Activated T-helper 1 cell treated with anti-CD3 and anti-CD28 coated beads, Interleukin-12 subunit alpha, Interleukin-12 subunit beta, Interleukin-2, Interleukin-4 antibody, amounts not matched to agents 30 ng/mL and 10 ng/mL and 1 ng/mL, durations not matched to agents 14 hours and 24 hours and 36 hours (primary cell): ENCODE measurements at regions not wholly inside any gene's neighbourhood (a gene's known extent, or its start where the extent isn't known, plus 50 kb on each side); places are given as distances from the start of the nearest gene placed in this dataset.

Experiments used
- DNase-seq: peaks from one replicate; pipeline ENCODE4 v3.0.0; 2021; ENCODE audit warnings: low spot score
- H3K27ac Mint-ChIP-seq: one replicate; pipeline ENCODE4 v1.8.0; 2021; ENCODE audit warnings: mild to moderate bottlenecking, mixed read lengths
- H3K27me3 Mint-ChIP-seq: one replicate; pipeline ENCODE4 v1.8.0; 2022; ENCODE audit warnings: mild to moderate bottlenecking, moderate library complexity, mixed read lengths; ENCODE audit not compliant: insufficient read depth
- H3K36me3 Mint-ChIP-seq: one replicate; pipeline ENCODE4 v1.8.0; 2021; ENCODE audit warnings: low read depth, mixed read lengths
- H3K4me1 Mint-ChIP-seq: one replicate; pipeline ENCODE4 v1.8.0; 2021; ENCODE audit warnings: low read depth, mixed read lengths
- H3K4me3 Mint-ChIP-seq: one replicate; pipeline ENCODE4 v1.8.0; 2021; ENCODE audit warnings: mild to moderate bottlenecking, moderate library complexity, mixed read lengths
- H3K9me3 Mint-ChIP-seq: one replicate; pipeline ENCODE4 v1.8.0; 2021; ENCODE audit warnings: mixed read lengths
- intact Hi-C: fragments of 100-400 bp; cut with micrococcal nuclease; formaldehyde crosslinking; loops from one replicate; pipeline ENCODE4 v1.15.1; 2024

- Mint-ChIP-seq H3K27me3 (no peaks in the 10 kb centered on the region), H3K36me3 (no peaks in the 10 kb centered on the region), H3K27ac (no peak overlapping the region), H3K9me3 (no peaks in the 10 kb centered on the region), H3K4me1 (no peaks in the 10 kb centered on the region), H3K4me3 (no peak overlapping the region)
- intact Hi-C loops: no loop called here
- no peak for DNase-seq
These were observed 148.1 kb downstream of the PPARGC1A start for GRCh38 chr4:23741681-23742191.

GRCh38 chr4:23737571-23737970, 152.3 kb downstream of the PPARGC1A start:
- intact Hi-C loops: no loop called here

GRCh38 chr4:23736466-23736865, 153.4 kb downstream of the PPARGC1A start:
- intact Hi-C loops: no loop called here
- Mint-ChIP-seq H3K4me1 (no peaks in the 10 kb centered on the region), H3K27ac (no peak overlapping the region), H3K36me3 (no peaks in the 10 kb centered on the region), H3K9me3 (no peaks in the 10 kb centered on the region), H3K4me3 (no peak overlapping the region), H3K27me3 (no peaks in the 10 kb centered on the region)
- DNase-seq: no peak

More at GRCh38 chr4:23737571-23737970, 152.3 kb downstream of the PPARGC1A start:
- Mint-ChIP-seq H3K36me3 (no peaks in the 10 kb centered on the region), H3K27me3 (no peaks in the 10 kb centered on the region), H3K4me3 (no peak overlapping the region), H3K9me3 (no peaks in the 10 kb centered on the region), H3K27ac (no peak overlapping the region), H3K4me1 (no peaks in the 10 kb centered on the region)
- DNase-seq: no peak

GRCh38 chr4:23734000-23734399, 155.8 kb downstream of the PPARGC1A start:
- intact Hi-C loops: no loop called here
- Mint-ChIP-seq H3K4me1 (no peaks in the 10 kb centered on the region), H3K36me3 (no peaks in the 10 kb centered on the region), H3K27ac (no peak overlapping the region), H3K9me3 (no peaks in the 10 kb centered on the region), H3K4me3 (no peak overlapping the region), H3K27me3 (no peaks in the 10 kb centered on the region)
- no peak for DNase-seq

GRCh38 chr4:23733476-23733875, 156.4 kb downstream of the PPARGC1A start:
- DNase-seq: no peak
- H3K27ac Mint-ChIP-seq: no peak overlapping the region
- H3K9me3 Mint-ChIP-seq: no peaks in the 10 kb centered on the region
- intact Hi-C loops: no loop called here
- H3K27me3 Mint-ChIP-seq: no peaks in the 10 kb centered on the region
- H3K36me3 Mint-ChIP-seq: no peaks in the 10 kb centered on the region
- H3K4me3 Mint-ChIP-seq: no peak overlapping the region
- H3K4me1 Mint-ChIP-seq: no peaks in the 10 kb centered on the region

- no peaks in the 10 kb centered on the region for H3K4me1 Mint-ChIP-seq
- DNase-seq: no peak
- no peaks in the 10 kb centered on the region for H3K27me3 Mint-ChIP-seq
- H3K36me3 Mint-ChIP-seq: no peaks in the 10 kb centered on the region
- no peak overlapping the region for H3K27ac Mint-ChIP-seq
- peaks cover 8% of the 10 kb centered on the region for H3K9me3 Mint-ChIP-seq
- H3K4me3 Mint-ChIP-seq: no peak overlapping the region
- intact Hi-C loops: no loop called here
These were observed 158.8 kb downstream of the PPARGC1A start for GRCh38 chr4:23730998-23731397.

- H3K4me1 Mint-ChIP-seq: no peaks in the 10 kb centered on the region
- intact Hi-C loops: no loop called here
- H3K4me3 Mint-ChIP-seq: no peak overlapping the region
- no peaks in the 10 kb centered on the region for H3K36me3 Mint-ChIP-seq
- H3K9me3 Mint-ChIP-seq: peaks cover 8% of the 10 kb centered on the region
- H3K27me3 Mint-ChIP-seq: no peaks in the 10 kb centered on the region
- H3K27ac Mint-ChIP-seq: no peak overlapping the region
- no peak for DNase-seq
These were observed 160.9 kb downstream of the PPARGC1A start for GRCh38 chr4:23728971-23729370.

GRCh38 chr4:23728393-23728792, 161.5 kb downstream of the PPARGC1A start:
- intact Hi-C loops: no loop called here
- Mint-ChIP-seq H3K9me3 (peaks cover 8% of the 10 kb centered on the region), H3K27me3 (no peaks in the 10 kb centered on the region), H3K27ac (no peak overlapping the region), H3K4me3 (no peak overlapping the region), H3K4me1 (no peaks in the 10 kb centered on the region), H3K36me3 (no peaks in the 10 kb centered on the region)
- DNase-seq: no peak

- intact Hi-C loops: no loop called here
- H3K27ac Mint-ChIP-seq: no peak overlapping the region
- no peak overlapping the region for H3K4me3 Mint-ChIP-seq
- no peaks in the 10 kb centered on the region for H3K9me3 Mint-ChIP-seq
- H3K27me3 Mint-ChIP-seq: no peaks in the 10 kb centered on the region
- H3K4me1 Mint-ChIP-seq: no peaks in the 10 kb centered on the region
- H3K36me3 Mint-ChIP-seq: no peaks in the 10 kb centered on the region
- no peak for DNase-seq
These were observed 169.3 kb downstream of the PPARGC1A start for GRCh38 chr4:23720556-23720955.

GRCh38 chr4:23718435-23718834, 171.4 kb downstream of the PPARGC1A start:
- Mint-ChIP-seq H3K36me3 (no peaks in the 10 kb centered on the region), H3K9me3 (no peaks in the 10 kb centered on the region), H3K4me3 (no peak overlapping the region), H3K27ac (no peak overlapping the region), H3K4me1 (no peaks in the 10 kb centered on the region), H3K27me3 (no peaks in the 10 kb centered on the region)
- intact Hi-C loops: no loop called here
- no peak for DNase-seq

GRCh38 chr4:23717528-23718248, 172.2 kb downstream of the PPARGC1A start:
- Mint-ChIP-seq H3K4me3 (no peak overlapping the region), H3K27ac (no peak overlapping the region), H3K9me3 (no peaks in the 10 kb centered on the region), H3K36me3 (no peaks in the 10 kb centered on the region), H3K4me1 (no peaks in the 10 kb centered on the region), H3K27me3 (no peaks in the 10 kb centered on the region)
- intact Hi-C loops: loop anchor here (1.0 kb wide), 1 partner anchor 383 kb away; no protein-coding TSS in a partner anchor
- DNase-seq: no peak

GRCh38 chr4:23710298-23710697, 179.5 kb downstream of the PPARGC1A start:
- Mint-ChIP-seq H3K27ac (no peak overlapping the region), H3K4me1 (no peaks in the 10 kb centered on the region), H3K4me3 (no peak overlapping the region), H3K36me3 (no peaks in the 10 kb centered on the region), H3K9me3 (no peaks in the 10 kb centered on the region), H3K27me3 (no peaks in the 10 kb centered on the region)
- DNase-seq: no peak
- intact Hi-C loops: no loop called here

GRCh38 chr4:23707652-23708026, 182.2 kb downstream of the PPARGC1A start:
- Mint-ChIP-seq H3K9me3 (peaks cover 3% of the 10 kb centered on the region), H3K4me3 (no peak overlapping the region)

More at GRCh38 chr4:23707652-23708026, 182.2 kb downstream of the PPARGC1A start:
- Mint-ChIP-seq H3K4me1 (no peaks in the 10 kb centered on the region), H3K27ac (no peak overlapping the region), H3K36me3 (no peaks in the 10 kb centered on the region), H3K27me3 (no peaks in the 10 kb centered on the region)
- no peak for DNase-seq
- intact Hi-C loops: no loop called here
